HUDEP-2 (cell line): ENCODE measurements at regions not wholly inside any gene's neighbourhood (a gene's known extent, or its start where the extent isn't known, plus 50 kb on each side); places are given as distances from the start of the nearest gene placed in this dataset.
"Not testable (repeated sequence)": the region's sequence is repeated elsewhere in the genome, so short reads cannot be mapped to it uniquely, and the experiment has no call there.

ENCODE experiments used
- DNase-seq, 76 experiments: peaks; one replicate each; lab custom pipeline; 2025; ENCODE audit not compliant: unreplicated experiment in 76 of 76; lab: John Stamatoyannopoulos, UW

DNA sequence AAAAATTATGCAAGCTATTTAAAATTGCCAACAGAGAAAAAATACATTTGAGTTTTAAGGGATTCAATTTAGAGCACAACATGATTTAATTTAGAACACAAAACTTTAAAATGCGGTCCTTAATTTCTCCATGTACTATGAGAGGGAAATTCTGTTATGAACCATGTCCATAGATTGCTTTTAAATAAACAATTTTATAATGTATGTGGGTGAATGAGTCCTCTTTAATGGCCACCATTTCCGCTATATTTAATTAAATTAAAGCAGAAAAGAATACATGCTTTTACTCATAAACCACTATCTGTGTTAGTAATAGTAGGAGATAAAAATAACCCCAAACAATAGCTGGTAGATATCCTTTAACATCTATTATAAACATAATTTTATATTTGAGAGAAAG is 914.6 kb downstream of the LTN1 start:
- DNase-seq = no peak

DNA sequence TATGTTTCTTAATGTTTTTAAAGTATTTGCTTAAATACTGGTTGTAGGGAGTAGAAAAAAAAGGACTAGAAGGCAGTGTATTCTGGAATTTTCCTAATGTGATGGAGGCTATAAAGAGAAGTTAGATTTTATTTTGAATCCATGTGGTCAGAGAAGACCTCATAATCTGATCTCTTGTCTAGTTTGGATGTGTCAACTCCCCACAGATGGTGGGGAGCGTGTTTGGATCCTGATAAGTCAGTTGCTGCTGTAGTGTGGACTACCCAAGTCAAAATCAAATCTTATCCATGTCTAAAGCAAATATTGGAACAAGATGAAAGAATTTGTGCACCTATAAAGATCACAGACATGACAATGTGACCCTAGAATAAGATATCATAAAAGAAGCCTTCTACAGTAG is 918.0 kb downstream of the LTN1 start:
- DNase-seq = no peak

DNA sequence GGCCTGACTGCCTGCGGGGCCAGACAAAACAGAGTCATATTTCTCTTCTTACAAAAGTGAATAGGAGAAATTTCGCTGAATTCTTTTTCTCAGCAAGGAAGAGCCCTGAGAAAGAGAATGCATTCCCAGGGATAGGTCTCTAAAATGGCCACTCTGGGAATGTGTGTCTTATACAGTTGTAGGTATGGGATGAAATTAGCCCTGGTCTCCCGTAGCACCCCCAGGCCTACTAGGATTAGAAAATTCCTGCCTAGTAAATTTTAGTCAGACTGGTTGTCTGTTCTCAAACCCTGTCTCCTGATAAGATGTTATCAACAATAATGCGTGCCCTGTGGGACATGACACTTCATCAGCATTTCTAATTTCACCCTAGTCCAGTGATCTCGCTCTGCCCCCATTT is 920.1 kb downstream of the LTN1 start:
- DNase-seq = no peak

DNA sequence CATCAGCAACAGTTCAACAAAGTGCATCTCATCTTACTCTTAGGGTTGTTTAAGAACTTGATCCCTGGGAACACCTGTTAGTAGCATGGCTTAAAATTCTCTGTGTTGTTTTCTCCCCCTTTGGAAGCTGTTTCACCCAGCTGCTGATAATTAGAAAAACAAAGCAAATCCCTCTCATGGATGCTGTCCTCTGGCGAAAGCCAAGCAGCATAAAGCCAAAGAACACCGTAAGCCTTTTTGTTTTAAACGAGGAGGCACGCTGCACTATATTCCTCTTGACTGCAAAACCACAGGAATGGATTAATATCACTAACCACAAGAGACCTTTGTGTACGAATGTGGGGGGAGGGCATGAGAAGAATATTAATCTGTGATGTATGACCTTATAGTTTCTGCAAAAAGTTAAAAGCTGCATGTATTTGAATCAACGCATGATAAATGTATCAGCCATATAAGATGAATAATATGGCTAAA is 923.2 kb downstream of the LTN1 start:
- no peak for DNase-seq

DNA sequence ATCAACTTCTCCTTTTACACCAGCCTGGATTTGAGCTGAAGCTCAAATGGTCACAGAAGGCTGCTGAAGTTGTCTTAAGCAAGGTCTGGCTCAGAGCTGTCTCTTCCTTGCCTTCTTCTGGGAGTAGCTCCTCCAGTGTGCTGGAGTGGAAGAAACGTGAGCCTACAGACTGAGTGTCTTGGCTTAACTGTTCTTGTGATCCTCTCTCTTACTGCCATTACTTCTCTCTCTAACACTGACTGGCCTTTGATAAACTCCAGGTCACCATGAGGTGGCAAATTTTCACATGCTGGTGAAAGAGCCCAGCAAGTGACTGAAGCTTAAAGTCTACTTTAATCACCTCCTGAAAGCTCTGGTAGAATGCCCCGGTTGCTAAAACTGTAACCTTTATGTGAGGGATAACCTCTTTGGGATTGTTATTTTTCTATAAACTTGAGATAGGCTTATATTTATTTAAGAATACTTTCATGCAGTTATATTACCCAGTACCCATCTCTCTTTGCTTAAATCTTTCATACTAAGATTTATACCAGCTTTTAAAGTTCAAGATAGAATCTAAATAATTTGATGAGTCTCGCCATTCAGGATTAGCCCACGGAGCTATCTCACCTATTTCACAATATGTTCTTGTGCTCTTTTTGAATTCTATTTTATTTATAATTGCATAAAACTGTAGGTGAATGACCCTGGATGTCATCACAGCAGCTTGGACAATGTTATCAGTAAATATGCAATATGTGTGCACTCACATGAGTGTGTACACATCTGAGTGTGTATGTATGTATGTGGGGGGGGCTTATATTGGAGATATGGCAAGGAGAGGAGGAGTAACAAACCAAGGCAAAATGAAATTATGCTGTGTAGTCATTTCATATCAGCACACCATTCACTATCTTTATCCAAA is 924.0 kb downstream of the LTN1 start:
- DNase-seq = no peak

DNA sequence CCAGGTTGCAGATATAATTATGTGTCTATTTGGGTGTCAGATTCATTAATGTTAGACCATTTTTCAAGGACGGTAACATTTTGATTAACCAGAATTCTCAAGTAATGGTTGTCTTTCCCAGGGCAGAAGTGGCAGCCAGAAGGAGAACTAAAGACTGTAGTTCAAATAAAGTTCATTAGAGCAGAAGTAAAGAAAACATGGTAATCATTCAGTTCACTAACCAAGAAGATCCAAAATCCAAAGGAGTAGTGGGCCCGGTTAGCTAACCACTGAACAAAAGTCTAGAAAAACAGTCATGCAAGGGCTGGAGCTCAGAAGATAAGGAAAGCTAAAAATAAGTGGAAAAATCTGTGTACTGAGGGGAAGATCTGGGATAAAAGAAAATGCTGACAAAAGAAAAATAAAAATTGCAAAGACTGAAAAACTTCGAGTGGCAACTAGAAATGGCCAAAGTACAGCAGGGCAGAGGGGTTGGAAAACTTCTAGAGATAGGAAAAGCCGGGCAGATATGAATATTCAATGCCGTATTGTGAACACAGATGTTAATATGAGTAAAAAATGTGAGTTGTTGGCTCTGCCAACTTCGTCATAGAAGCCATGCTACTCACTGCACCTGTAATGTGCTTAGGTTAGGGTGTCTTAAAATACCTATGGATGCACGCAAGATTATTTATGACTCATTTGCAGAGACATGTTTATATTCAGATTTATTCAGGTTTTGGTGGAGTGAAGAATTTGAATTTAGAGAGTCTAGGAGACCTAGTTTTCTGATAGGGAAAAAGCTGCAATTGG is 925.9 kb downstream of the LTN1 start:
- DNase-seq = no peak

- DNase-seq = no peak
Measured at GRCh38 chr21:28066076-28066475, 926.6 kb downstream of the LTN1 start.

GRCh38 chr21:28063241-28064216 is 929.1 kb downstream of the LTN1 start:
- no peak for DNase-seq

DNA sequence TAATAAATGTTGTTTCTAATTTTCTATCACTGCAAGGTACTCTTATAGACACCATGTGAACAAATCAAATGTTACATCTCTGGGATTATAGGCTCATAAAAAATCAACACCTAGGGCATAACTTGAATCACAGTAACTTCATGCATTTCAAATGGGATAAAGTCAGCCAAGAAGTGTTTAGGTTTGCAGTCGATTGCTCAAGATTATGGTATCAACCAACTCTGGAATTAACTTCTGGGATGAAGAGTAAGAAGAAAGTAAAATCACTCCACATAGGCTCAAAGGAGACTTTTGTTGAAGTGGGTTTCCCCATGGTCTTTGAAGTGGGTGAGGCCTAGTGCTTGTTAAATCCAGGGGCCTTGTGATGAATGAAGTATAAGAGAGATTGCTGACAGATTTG is 939.7 kb downstream of the LTN1 start:
- not testable (repeated sequence) for DNase-seq

GRCh38 chr21:28051649-28052048 is 941.0 kb downstream of the LTN1 start:
- peak in 3 of 76 experiments; percentile 2 to 4 (median 4) for DNase-seq

GRCh38 chr21:28035692-28036091 is 957.0 kb downstream of the LTN1 start:
- not testable (repeated sequence) for DNase-seq

DNA sequence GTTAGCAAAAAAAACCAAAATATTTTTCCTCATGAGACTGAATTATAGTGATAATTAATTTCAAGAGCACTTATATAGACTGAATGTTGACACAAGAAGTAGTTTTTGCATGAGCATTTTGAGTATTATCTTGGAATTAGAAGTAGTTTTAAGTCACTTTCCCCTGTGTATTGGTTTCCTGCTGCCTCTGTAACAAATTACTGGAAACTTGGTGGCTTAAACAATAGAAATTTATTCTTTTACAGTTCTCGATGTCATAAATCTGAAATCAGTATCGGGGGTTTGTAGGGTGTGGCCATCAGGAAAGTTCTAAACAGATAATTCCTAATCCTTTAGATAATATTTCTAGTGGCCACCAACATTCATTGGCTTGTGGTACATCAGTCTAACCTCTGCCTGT is 957.8 kb downstream of the LTN1 start:
- not testable (repeated sequence) for DNase-seq

- not testable (repeated sequence) for DNase-seq
Measured at GRCh38 chr21:28034334-28034733, 958.3 kb downstream of the LTN1 start.

DNA sequence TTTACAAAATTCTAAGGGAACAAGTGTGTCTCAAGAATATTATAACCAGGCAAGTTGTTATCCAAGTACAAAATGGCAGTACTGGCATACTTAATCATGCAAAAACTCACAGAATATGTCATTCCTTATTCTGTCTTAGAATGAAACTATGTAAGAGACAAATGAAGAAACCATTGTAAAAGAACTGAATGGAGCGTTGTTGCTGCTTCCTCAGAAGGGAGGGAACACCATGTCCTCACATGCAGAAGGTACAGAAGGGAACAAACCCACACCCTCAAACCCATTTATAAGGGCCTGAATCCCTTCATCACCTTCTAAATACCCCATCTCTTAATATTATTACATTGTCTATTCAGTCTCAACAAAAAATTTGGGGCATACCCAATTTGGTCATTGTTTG is 960.0 kb downstream of the LTN1 start:
- DNase-seq = not testable (repeated sequence)

GRCh38 chr21:28031066-28031465 is 961.6 kb downstream of the LTN1 start:
- DNase-seq = not testable (repeated sequence)

- no peak for DNase-seq
Measured at GRCh38 chr21:28025111-28025510, 967.6 kb downstream of the LTN1 start.

- DNase-seq = no peak
Measured at GRCh38 chr21:28018741-28019669, 973.7 kb downstream of the LTN1 start.

DNA sequence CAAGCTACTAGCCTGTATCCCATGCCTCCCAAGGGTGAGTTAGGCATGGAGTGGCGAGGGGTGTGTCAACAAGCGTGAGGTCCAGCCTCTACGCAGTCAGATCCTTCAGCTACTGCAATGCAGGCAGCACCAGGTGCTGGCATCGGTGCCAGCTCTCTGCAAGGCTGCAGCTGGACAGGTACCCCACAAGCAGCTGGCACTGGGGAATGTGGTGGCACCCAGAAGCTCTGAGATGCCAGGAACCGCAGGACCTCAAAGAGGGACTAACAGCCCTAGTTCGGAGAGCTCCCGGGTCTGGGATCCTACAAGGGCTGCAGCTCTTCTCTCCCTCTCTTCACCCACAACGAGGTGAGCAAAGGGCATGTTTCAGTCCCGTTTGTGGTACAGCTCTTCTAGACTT is 974.5 kb downstream of the LTN1 start:
- no peak for DNase-seq

- DNase-seq = no peak
Measured at GRCh38 chr21:28016571-28016970, 976.1 kb downstream of the LTN1 start.
